GM12878 (cell line): ENCODE measurements at regions not wholly inside any gene's neighbourhood (a gene's known extent, or its start where the extent isn't known, plus 50 kb on each side); places are given as distances from the start of the nearest gene placed in this dataset.

ENCODE experiments used
- CEBPB ChIP-seq, 2 experiments: fragments of 150-350 bp in 1 of 2; IDR thresholded peaks; 2 replicates each; pipeline ENCODE4 v1.6.1; 2012 to 2014; ENCODE audit warnings: low read depth in 2 of 2, low read length in 2 of 2, borderline replicate concordance in 1 of 2, inconsistent platforms in 1 of 2
- CHD4 ChIP-seq: fragments of 200-600 bp; sonication (generic); IDR thresholded peaks from 2 replicates; pipeline ENCODE4 v1.6.1; 2016; ENCODE audit warnings: mild to moderate bottlenecking
- GABPA ChIP-seq: IDR thresholded peaks from 2 replicates; pipeline ENCODE4 v1.6.1; 2014; ENCODE audit warnings: antibody characterized with exemption, low read depth, mild to moderate bottlenecking, inconsistent platforms
- TF ChIP-seq, protein P1 (sequence below), 3 experiments: IDR thresholded peaks in 2 of 3; conservative IDR thresholded peaks in 1 of 3; 2 replicates each; pipeline ENCODE4 v1.5.1; 2011; ENCODE audit warnings: low read depth in 3 of 3, low read length in 3 of 3, mild to moderate bottlenecking in 3 of 3, control low read depth in 2 of 3, moderate library complexity in 2 of 3, inconsistent platforms in 1 of 3, mixed read lengths in 1 of 3; ENCODE audit not compliant: control insufficient read depth in 2 of 3, insufficient read depth in 1 of 3; ENCODE audit errors: extremely low read depth in 1 of 3
- TF ChIP-seq, protein P2 (sequence below): fragments of 450-650 bp; IDR thresholded peaks from 2 replicates; pipeline ENCODE4 v1.6.1; 2017; ENCODE audit warnings: mild to moderate bottlenecking, moderate library complexity

DNA sequence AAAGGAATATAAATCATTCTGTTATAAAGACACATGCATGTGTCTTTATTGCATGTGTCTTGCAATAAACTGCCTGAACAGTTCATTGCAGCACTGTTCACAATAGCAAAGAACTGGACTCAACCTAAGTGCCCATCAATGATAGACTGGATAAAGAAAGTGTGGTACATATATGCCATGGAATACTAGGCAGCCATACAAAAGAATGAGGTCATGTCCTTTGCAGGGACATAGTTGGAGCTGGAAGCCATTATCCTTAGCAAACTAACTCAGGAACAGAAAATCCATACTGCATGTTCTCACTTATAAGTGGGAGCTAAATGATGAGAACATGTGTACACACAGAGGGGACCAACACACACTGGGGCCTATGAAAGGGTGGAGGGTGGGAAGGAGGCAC, 63.7 kb upstream of the CHD1 start:
- TF ChIP-seq, protein P1, sequence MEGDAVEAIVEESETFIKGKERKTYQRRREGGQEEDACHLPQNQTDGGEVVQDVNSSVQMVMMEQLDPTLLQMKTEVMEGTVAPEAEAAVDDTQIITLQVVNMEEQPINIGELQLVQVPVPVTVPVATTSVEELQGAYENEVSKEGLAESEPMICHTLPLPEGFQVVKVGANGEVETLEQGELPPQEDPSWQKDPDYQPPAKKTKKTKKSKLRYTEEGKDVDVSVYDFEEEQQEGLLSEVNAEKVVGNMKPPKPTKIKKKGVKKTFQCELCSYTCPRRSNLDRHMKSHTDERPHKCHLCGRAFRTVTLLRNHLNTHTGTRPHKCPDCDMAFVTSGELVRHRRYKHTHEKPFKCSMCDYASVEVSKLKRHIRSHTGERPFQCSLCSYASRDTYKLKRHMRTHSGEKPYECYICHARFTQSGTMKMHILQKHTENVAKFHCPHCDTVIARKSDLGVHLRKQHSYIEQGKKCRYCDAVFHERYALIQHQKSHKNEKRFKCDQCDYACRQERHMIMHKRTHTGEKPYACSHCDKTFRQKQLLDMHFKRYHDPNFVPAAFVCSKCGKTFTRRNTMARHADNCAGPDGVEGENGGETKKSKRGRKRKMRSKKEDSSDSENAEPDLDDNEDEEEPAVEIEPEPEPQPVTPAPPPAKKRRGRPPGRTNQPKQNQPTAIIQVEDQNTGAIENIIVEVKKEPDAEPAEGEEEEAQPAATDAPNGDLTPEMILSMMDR (IDR thresholded peaks at IDR 0.05 in 2 of 3, conservative IDR thresholded peaks at IDR 0.05 in 1 of 3; ENCODE audit: control insufficient read depth in 2 of 3, extremely low read depth in 1 of 3, insufficient read depth in 1 of 3, low read depth in 3 of 3, low read length in 3 of 3) = no peak
- TF ChIP-seq GABPA (no peak), CHD4 (no peak), CEBPB (IDR thresholded peaks at IDR 0.05; ENCODE audit: borderline replicate concordance in 1 of 2, low read depth in 2 of 2, low read length in 2 of 2) (no peak)
- TF ChIP-seq, protein P2, sequence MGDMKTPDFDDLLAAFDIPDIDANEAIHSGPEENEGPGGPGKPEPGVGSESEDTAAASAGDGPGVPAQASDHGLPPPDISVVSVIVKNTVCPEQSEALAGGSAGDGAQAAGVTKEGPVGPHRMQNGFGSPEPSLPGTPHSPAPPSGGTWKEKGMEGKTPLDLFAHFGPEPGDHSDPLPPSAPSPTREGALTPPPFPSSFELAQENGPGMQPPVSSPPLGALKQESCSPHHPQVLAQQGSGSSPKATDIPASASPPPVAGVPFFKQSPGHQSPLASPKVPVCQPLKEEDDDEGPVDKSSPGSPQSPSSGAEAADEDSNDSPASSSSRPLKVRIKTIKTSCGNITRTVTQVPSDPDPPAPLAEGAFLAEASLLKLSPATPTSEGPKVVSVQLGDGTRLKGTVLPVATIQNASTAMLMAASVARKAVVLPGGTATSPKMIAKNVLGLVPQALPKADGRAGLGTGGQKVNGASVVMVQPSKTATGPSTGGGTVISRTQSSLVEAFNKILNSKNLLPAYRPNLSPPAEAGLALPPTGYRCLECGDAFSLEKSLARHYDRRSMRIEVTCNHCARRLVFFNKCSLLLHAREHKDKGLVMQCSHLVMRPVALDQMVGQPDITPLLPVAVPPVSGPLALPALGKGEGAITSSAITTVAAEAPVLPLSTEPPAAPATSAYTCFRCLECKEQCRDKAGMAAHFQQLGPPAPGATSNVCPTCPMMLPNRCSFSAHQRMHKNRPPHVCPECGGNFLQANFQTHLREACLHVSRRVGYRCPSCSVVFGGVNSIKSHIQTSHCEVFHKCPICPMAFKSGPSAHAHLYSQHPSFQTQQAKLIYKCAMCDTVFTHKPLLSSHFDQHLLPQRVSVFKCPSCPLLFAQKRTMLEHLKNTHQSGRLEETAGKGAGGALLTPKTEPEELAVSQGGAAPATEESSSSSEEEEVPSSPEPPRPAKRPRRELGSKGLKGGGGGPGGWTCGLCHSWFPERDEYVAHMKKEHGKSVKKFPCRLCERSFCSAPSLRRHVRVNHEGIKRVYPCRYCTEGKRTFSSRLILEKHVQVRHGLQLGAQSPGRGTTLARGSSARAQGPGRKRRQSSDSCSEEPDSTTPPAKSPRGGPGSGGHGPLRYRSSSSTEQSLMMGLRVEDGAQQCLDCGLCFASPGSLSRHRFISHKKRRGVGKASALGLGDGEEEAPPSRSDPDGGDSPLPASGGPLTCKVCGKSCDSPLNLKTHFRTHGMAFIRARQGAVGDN = no peak
